Panc1 (cell line): ENCODE measurements at regions not wholly inside any gene's neighbourhood (a gene's known extent, or its start where the extent isn't known, plus 50 kb on each side); places are given as distances from the start of the nearest gene placed in this dataset.

ENCODE experiments used
- CTCF ChIP-seq: fragments of 450-650 bp; IDR thresholded peaks from 2 replicates; pipeline ENCODE4 v1.5.1; 2017; ENCODE audit warnings: mild to moderate bottlenecking
- TCF7L2 ChIP-seq: IDR thresholded peaks from 2 replicates; pipeline ENCODE4 v1.6.1; 2011; ENCODE audit warnings: mild to moderate bottlenecking, low read depth, low read length, inconsistent platforms

- TF ChIP-seq CTCF (no peak), TCF7L2 (no peak)
Observed at GRCh38 chr5:143980506-143980905, 168.5 kb downstream of the HMHB1 start.
